ENCODE measurements at regions not wholly inside any gene's neighbourhood (a gene's known extent, or its start where the extent isn't known, plus 50 kb on each side); places are given as distances from the start of the nearest gene placed in this dataset.

DNA sequence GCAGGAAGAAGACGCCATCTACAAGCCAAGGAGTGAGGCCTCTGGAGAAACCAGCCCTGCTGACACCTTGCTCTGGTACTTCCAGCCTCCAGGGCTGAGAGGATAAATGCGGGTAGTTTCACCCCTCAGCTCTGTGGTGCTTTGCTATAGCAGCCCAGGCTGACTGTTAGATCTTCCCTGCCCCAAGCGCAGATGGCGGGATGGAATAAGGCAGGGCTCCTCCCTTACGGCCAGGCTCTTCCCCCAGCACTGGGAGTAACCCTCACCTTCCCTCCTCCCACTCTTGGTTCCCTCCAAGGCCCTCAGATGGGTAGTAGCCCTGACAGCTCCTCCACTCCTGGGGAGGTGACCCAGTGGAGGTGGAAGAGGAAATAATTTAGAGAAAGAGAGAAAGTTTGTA is 285.1 kb downstream of the GADD45G start:
- no peak for DNase-seq

DNA sequence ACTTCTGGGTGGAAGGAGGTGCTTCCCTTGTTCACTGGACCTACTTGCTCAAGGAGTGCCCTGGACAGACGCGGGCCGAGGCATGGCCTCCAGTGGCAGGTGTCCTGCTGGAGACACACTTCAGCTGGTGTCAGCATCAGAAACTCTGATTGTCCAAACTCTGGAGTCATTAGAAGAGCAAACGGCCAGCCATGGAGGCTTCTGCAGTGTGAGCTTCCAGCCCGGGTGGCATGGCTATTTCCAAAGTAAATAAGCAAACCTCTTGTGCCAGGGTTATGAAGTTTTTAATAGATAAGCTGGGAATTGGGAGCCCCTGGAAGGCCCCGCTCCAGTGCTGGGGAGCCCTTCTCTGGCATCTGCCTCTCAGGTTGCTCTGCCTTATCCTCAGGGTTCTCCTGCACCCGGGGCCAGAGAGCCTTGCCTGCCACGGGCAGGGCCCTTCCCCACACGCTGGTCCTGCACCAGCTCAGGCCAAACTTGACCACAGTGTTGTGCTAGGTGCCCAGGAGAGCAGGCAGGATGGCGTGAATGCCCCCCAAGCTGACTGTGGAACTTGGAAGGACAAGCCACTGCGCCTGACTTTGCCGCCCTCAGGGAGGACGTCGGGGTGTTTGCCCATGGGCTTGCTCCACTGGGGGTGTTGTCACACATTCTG is 285.6 kb downstream of the GADD45G start:
- no peak for DNase-seq

DNA sequence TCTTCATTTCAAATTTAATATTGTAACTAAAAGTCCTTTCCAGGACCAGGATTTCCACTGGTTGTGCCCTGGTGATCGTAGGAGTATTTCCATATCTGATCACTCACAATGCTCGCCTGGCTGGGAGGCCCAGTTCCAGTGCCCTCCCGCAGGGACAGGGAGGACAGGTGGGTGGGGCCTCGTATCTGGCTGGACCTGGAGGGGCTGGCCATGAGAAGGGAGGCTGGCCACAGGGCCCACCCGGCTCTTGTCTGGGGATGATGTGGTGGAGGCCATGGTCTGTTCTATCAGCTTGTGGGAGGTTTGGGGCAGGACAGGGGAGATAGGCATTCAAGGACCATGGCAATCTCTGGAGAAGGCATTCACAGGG is 286.4 kb downstream of the GADD45G start:
- DNase-seq: no peak

DNA sequence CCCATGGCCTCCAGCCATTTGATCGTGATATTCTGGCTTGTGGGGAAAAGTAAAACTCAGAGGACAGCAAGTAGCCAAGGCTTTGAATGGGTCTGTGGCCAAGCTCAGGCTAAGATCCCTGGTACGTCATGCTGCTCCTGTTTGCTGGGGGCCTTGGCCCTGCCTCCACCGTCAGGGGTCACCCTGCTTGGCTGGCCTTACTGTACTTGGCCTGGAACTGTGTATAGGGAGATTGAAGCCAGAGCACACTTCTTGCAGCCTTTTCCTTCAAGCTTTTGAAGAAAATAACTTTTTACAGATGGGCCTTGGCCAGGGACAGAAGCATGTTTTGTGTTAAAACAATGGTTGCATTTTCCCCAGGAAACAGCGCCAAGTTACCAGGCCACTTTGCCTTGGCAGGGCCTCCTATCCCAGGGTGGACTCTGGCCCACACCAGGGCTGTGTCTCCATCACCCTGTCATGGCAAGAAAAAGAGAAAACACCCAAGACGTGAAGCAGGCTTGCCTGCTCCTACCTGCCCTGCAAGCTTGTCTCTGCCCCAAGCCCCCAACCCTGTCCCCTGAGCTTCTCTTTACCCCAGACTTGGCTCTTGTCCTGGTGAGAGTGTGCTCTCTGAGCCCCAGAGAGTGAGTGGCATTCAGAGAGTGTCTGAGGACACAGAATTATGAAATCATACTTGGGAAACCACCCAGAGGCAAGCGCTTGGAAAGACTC is 286.9 kb downstream of the GADD45G start:
- no peak for DNase-seq

DNA sequence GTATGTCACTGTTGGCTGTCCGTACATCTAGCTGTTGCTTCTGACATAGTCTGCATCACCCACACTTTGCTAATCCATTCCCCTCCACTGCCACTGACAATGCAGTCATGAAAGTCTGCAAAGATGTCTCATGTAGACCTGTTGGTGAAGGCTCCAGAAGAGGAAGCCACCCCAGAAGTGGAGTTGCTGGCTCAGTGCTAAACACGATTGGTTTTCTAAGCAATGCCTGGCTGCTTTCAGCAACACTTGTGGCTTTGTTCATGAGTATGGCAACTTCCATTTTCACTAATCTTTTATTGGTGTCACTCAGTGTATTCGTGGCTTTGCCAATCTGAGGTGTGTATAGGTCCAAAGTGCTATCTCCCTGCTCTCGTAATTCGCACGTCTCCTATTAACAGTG is 288.1 kb downstream of the GADD45G start:
- no peak for DNase-seq

DNA sequence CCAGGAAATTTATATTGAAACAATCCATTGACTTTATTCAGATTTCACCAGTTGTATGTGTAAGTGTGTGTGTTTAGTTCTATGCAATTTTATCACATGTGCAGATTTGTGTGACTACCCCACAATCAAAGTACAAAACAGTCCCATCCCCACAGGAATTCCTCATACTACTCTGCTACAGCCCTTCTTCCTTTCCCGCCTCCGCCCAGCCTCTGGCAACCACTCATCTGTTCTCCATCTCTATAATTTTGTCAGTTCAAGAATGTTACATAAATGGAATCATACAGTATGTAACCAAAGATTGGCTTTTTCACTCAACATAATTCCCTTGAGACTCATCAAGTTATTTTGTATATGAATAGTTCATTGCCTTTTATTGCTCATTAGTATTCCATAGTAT is 289.1 kb downstream of the GADD45G start:
- DNase-seq: no peak

DNA sequence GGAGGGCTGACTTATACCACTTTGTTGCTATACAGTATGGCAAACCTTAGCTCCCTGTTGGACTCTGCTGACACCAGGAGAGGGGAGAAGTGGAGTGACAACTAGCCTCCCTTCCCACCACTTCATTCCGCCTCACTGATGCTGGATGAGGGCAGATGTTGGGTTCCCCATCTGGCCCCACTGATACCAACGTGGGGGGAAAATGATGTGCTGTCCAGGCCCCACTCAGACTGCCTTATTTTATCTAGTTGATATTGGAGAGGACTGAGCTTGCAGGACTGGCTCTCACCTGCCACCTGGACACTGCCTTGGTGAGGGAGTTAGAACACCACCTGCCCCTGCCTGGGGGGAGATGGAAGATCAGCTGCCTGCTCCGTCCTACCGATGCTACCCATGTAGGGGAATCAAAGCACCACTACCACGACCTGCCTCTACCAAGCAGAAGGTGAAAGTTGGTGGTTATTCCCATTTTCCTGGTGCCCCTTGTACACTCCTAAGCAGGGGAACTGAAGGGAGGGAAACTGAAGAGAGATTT is 292.1 kb downstream of the GADD45G start:
- DNase-seq: no peak

DNA sequence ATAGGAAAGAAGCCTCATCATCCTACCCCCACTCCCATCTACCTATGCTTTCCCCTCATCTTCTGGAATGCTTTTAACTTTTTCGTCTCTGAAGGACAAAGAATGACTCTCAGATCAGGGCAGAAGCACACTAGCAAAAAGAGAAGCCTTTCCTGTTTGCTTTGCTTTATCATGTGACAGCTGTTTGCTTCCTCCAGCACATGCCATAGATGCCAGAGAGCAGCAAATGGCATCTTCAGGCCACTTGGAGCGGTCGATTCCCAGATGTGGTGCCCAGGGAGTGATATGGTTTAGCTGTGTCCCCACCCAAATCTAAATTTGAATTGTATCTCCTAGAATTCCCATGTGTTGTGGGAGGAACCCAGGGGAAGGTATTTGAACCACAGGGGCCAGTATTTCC is 294.8 kb downstream of the GADD45G start:
- no peak for DNase-seq

DNA sequence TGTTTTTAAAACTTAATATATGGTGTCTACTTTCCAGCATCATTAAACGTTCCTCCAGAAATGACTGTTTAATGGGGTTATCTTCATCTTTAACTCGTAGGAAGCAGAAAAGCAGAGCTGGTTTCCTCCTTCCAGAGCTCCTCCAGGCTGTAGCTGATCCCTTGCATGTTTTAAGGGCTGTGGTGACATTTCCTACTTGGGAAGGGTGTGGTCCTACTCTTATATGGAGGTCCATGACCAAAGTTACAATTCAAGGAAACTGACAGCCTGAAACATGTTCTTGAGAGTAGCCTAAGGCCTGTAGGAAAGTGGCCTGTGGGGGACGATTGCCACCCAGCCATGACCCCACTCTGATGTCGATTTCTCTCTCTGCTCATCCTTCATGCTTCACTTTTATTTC is 297.1 kb downstream of the GADD45G start:
- DNase-seq: no peak

DNA sequence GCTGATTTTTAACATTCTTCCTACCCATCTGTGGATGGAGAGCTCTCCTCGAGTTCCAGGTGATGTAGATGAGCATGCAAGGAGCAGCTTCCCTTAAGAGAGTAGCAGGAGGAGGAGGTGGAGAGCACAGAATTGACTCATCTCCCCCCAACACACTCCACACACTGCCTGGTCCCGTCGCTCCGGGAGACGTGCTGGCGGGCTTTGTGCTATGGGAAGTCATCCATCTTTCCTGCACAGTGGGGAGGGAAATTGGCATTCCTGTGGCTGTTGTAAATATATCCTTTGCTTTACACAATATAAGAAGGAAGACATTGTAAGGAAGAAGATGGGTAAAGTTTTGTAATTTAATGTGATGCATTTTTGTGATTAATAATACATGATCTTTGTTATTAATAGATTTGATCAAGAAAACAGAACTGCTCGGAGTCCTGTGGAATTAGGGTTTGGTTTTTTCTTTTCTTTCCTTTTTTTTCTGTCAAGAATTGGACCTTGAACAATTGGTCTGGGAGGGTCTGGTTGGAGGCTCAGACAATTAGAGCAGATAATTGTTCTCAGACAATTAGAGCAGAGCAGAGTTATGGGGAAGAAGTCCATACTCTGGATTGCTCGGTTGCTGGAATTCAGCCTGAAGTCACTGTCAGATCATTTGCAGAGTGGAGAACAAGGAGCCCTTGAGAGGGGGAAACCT is 297.8 kb downstream of the GADD45G start:
- DNase-seq: no peak

DNA sequence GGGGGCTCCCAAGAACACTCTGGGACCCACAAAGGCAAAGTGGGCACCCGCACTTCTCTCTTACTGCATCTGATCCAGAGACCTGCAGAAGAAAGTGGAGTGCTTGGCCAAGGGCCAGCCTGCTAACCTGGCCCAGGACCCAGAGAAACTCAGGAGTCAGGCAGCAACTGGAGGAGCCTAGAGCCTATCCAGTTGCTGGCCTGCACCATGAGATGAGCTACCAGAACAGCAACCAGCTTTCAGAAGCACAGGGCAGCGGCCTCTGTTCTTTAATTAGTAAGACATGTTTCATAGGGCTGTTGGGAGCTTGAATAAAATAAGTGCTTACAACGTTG is 298.3 kb downstream of the GADD45G start:
- no peak for DNase-seq

DNA sequence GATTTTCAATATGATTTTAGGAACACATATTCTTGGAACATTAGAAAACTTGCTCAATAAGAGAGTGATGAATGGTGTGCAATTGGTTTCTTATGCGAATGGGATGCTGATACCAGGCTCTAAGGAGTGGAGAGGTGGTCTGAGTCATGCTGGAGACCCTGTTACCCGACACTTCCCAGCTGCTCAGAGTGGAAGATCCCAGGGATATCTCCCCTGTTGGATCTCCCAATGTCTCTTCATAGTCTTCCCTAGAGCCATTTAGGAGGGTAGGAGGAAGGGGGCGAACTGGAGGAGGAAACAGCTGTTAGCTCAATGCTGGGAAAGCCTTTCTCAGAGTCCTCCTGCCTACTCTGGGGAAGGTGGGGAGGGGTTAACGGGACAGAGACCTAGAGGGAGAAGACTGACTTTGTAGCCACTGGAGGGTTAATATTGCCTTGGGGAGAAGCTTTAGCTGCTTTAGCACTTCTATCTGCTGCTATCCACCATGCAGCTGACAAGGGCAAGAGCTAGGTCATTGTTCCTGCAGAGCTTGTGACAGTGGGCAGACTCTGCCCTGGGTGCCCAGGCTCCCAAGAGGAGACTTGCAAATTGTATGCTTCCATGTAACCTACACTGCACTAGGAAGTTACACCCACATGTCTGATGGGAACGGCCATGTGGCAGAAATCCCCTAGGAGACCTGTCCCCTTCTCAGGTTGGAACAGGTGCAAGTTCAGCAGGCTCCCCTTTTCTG is 301.0 kb downstream of the GADD45G start:
- DNase-seq: no peak

DNA sequence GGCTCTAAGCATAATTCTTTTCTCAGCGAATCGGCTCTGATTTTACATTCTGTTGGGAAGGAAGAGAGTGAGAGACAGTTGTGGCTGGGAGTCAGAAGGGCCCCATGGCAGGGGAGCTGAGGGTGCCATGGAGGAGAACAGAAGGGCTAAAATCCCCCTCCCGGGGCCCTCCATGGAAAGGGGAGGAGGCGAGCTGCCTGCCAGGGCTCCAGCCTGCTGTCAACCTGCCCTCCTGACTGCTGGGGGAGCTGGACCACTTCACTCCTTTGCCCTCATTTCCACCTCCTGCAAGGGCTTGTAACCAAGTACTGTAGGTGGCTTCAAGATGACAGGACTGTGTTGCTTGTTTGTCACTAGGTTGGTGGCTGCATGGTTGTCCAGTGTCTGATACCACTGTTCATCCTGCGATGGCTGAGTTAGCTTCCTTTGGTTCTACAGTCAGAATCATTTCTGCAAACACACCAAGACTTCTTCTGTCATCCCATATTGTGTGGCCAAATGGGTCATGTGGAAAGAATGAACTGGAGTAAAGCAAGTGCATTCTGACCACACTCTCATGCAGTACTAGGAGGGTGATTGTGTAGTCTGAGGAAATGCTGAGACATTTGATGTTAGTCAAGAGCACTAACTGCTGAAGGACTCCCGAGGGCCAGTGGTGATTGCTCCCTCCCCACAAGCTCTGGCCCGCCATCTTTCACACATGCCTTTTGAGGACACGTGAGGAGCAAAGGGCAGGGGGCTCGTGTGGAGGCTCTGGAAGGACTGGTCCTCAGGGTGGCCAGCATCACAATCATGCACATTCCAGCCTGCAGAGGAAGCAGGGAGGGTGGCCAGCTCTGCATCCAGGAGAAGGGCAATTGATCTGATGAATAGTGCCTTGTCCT is 307.2 kb downstream of the GADD45G start:
- DNase-seq: no peak

DNA sequence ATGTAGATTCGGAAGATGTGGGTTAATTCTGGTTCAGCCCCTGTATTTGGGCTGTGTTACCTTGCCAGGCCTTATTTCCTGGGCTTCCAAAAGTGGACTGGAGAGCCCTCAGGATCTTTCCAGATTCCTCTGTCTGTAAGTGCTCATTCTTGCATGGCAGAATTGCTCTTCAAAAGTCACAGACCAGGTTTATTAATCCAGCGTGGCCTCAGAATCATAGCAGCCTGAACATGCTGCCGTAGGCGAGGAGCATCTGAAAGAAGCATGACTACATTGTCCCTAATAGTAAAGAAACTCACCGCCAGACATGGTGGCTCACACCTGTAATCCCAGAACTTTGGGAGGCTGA is 307.8 kb downstream of the GADD45G start:
- DNase-seq: no peak

DNA sequence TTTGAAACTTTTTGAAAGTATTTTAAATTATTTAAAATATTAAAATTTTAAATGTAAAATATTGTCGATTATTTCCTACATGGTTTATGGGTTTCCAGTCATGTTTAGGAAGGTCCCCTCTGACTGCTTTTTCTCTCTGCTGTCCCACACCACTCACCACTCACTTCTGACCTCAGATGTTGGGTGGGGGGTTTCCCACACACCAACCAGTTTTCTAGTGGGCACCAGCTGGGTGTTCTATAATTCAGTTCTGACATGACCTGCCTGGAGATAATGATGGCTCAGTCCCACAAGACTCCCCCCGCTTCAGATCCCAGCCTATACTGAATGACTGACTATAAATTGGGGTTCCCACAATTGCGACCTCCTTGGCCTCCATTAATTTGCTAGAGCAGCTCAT is 310.4 kb downstream of the GADD45G start:
- no peak for DNase-seq

DNA sequence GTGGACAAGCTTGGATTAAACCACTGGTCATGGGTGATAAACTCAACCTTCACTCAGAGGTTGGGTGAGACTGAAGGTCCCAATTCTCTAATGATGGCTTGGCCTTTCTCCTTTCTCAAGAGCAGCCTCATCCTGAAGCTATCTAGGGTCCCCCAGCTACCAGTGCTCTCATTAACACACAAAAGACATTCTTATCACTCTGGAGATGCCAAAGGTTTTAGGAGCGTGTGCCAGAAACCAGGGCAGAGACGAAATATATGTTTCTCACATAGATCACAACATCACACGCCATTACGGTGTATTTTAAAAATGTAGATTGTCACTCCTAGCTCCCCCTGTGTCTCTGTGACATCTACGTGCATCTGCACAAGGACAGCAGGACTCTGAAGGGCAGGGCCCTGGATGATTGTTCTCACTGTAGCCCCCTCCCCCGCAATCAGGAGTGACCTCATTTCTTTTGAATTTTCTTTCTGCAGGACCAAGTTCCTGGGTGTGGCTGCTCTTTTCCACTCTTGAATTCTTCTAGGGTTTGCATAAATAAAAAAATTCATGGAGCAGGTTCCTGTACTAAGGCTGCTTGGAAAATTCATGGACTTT is 311.3 kb downstream of the GADD45G start:
- no peak for DNase-seq

DNA sequence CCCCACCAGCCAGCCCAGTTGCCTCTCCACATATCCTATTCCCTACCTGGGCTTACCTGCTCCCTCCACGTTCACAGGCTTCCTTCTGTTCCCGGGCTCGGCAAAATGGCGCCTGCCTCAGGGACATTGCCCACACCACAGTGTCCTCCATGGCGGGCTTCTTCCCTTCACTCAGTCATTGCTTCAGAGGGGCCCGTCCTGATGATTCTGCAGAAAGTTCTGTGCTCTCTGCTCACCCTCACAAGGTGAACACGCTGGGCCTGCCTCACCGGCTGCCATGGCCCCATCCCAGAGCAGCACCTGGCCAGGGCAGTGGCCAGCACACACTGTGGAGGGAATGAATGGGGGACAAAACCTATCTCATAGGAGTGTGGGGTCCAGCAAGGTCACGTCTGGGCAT is 313.0 kb downstream of the GADD45G start:
- DNase-seq: no peak

DNA sequence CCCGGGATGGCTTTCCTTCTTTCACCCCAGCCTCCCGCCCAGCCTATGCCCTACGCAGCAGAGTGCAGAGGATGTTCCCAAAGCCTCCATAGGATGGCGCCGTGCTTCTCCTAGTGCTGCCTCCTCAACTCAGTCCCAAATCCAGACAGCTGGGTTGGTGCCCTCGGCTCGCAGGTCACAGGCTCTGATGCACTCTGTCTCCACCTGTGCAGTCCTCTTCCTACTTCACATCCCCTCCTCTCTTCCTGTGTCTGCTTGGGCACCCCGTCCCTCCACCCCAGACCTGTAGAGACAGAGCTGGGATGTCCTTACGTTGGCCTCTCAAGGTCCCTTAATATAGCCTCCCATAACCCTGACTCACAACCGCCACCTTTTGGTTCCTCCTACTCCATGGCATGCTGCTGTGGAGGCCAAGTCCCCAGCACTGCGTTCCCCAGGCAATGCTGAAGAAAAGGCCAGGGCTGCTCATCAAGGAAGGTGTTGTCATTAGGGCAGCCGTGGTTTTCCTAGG is 314.4 kb downstream of the GADD45G start:
- no peak for DNase-seq

DNA sequence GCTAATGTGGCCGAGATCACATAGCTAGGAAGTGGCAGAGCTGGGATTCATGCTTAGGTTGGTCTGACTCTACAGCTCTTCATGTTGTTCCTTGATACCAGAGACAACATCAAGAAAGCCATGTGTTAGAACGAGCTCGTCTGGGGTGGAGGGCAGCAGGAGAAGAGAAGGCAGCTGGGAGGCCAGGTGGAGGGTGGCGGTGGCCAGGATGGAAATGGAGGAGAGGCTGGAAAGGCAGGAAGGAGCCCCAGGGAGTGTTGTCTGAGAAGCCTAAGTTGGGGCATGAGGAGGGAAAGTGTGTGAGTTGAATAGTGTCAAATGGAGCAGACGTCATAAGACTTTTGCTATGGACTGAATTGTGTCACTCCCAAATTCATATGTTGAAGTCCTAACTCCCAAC is 315.3 kb downstream of the GADD45G start:
- DNase-seq: no peak

DNA sequence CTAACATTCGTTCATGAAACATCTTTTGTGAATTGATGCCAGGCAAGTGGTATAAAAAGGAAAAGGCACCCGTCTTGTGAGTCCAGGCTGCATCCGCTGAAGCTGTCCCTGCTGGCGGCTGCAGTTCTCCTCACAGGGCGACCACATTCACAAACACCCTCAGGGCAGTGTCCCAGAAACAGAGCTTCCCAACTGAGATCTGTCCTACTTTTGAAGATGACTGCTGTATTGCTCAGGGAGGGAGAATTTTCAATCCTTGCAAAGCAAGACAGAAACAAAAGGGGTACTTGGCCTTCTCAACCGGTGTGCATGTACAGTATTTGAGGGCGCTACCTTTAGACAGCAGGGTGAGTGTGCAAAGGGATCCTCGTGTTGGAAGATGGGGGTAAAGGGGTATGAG is 316.1 kb downstream of the GADD45G start:
- no peak for DNase-seq

DNA sequence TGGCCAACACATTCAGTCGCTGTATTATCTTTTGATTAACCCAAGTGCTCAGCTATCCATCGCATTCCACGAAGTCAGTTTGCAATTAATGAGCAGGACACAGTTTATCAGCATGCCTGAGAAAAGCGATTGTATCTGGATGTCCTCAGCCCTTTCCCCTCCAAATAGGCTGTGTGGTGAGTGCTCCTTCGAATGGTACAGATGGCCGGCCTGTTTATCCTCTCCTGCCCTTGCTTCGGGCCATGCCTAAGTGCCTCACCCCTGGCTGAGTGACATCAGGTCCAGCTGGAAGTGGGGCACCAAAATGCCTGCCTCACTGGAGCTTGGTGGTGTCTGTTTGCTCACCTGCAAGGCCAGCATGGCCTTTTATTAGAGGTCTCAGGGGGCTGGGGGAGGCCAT is 317.3 kb downstream of the GADD45G start:
- DNase-seq: no peak

DNA sequence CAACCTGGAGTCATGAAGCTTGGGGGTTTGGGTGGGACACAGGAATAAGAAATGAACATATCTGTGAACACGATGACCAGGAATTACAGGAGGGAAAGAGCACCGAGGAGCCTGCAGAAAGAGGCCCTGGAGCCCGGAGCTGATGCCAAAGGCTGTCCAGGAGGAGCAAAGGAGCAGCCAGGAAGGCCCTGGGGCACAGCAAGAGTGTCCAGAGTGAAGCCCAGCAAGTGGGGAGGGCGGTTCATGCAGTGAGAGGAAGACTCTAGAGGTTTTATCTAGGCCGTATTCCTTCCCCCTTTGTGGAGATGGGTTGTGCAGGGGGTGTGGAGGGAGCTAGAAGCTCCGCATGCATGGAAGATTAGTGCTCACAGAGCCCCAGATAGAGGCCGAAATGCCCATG is 318.4 kb downstream of the GADD45G start:
- no peak for DNase-seq

Measured in amniotic stem cell (primary cell).